Stimulated activated CD4-positive, alpha-beta T cell treated with anti-CD3 and anti-CD28 coated beads, Interleukin-4, amount 100 ng/mL, for 4 hours (primary cell): ENCODE measurements at regions not wholly inside any gene's neighbourhood (a gene's known extent, or its start where the extent isn't known, plus 50 kb on each side); places are given as distances from the start of the nearest gene placed in this dataset.
"Not testable (repeated sequence)": the region's sequence is repeated elsewhere in the genome, so short reads cannot be mapped to it uniquely, and the experiment has no call there.

Source experiments
- DNase-seq, 2 experiments: peaks; one replicate each; pipeline ENCODE4 v3.0.0-alpha.2; 2020

GRCh38 chr20:39717936-39718335 lies 755.8 kb downstream of the DHX35 start:
- DNase-seq, result no peak

- no peak for DNase-seq
Observed at GRCh38 chr20:39716796-39717341, 754.7 kb downstream of the DHX35 start.

- no peak for DNase-seq
Observed at GRCh38 chr20:39713076-39713840, 751.1 kb downstream of the DHX35 start.

- DNase-seq, result no peak
Observed at GRCh38 chr20:39706184-39706663, 744.1 kb downstream of the DHX35 start.

- no peak for DNase-seq
Observed at GRCh38 chr20:39705032-39705431, 742.9 kb downstream of the DHX35 start.

GRCh38 chr20:39703357-39703756 lies 741.2 kb downstream of the DHX35 start:
- DNase-seq, result not testable (repeated sequence)

- no peak for DNase-seq
Observed at GRCh38 chr20:39702701-39703349, 740.7 kb downstream of the DHX35 start.

GRCh38 chr20:39700528-39700927 lies 738.4 kb downstream of the DHX35 start:
- no peak for DNase-seq

GRCh38 chr20:39699166-39699725 lies 737.1 kb downstream of the DHX35 start:
- no peak for DNase-seq

- no peak for DNase-seq
Observed at GRCh38 chr20:39698752-39699151, 736.6 kb downstream of the DHX35 start.

- DNase-seq, result no peak
Observed at GRCh38 chr20:39691151-39691862, 729.2 kb downstream of the DHX35 start.

GRCh38 chr20:39676857-39677391 lies 714.8 kb downstream of the DHX35 start:
- DNase-seq, result no peak

GRCh38 chr20:39676241-39676640 lies 714.1 kb downstream of the DHX35 start:
- no peak for DNase-seq

GRCh38 chr20:39674842-39675241 lies 712.7 kb downstream of the DHX35 start:
- no peak for DNase-seq

- no peak for DNase-seq
Observed at GRCh38 chr20:39670988-39671387, 708.8 kb downstream of the DHX35 start.

- DNase-seq, result no peak
Observed at GRCh38 chr20:39669659-39670058, 707.5 kb downstream of the DHX35 start.

GRCh38 chr20:39668038-39668437 lies 705.9 kb downstream of the DHX35 start:
- no peak for DNase-seq

- DNase-seq, result no peak
Observed at GRCh38 chr20:39661833-39662232, 699.7 kb downstream of the DHX35 start.

GRCh38 chr20:39660965-39661364 lies 698.8 kb downstream of the DHX35 start:
- no peak for DNase-seq

- DNase-seq, result no peak
Observed at GRCh38 chr20:39660226-39660625, 698.1 kb downstream of the DHX35 start.

GRCh38 chr20:39658662-39659409 lies 696.7 kb downstream of the DHX35 start:
- DNase-seq, result no peak

- DNase-seq, result no peak
Observed at GRCh38 chr20:39654171-39654570, 692.0 kb downstream of the DHX35 start.
